Activated naive CD4-positive, alpha-beta T cell (primary cell): ENCODE measurements at regions not wholly inside any gene's neighbourhood (a gene's known extent, or its start where the extent isn't known, plus 50 kb on each side); places are given as distances from the start of the nearest gene placed in this dataset.

Experiments
- DNase-seq, 4 experiments: peaks; one replicate each; lab custom pipeline; 2025; lab: John Stamatoyannopoulos, UW

GRCh38 chrX:137483554-137483953 is 82.4 kb upstream of the ZIC3 start:
- no peak for DNase-seq

GRCh38 chrX:137482136-137482535 is 83.8 kb upstream of the ZIC3 start:
- DNase-seq: no peak

GRCh38 chrX:137479386-137479785 is 86.5 kb upstream of the ZIC3 start:
- no peak for DNase-seq

GRCh38 chrX:137441711-137442110 is 124.2 kb upstream of the ZIC3 start:
- DNase-seq: no peak

GRCh38 chrX:137432609-137433008 is 133.3 kb upstream of the ZIC3 start:
- DNase-seq: no peak

GRCh38 chrX:137431693-137432488 is 134.0 kb upstream of the ZIC3 start:
- DNase-seq: no peak

- no peak for DNase-seq
These were observed 134.9 kb upstream of the ZIC3 start for GRCh38 chrX:137430984-137431475.

GRCh38 chrX:137430301-137430700 is 135.6 kb upstream of the ZIC3 start:
- DNase-seq: no peak

- DNase-seq: no peak
These were observed 136.9 kb upstream of the ZIC3 start for GRCh38 chrX:137428766-137429591.

- no peak for DNase-seq
These were observed 137.7 kb upstream of the ZIC3 start for GRCh38 chrX:137428221-137428661.

- no peak for DNase-seq
These were observed 138.1 kb upstream of the ZIC3 start for GRCh38 chrX:137427816-137428215.

- no peak for DNase-seq
These were observed 138.5 kb upstream of the ZIC3 start for GRCh38 chrX:137427426-137427778.

- DNase-seq: no peak
These were observed 139.1 kb upstream of the ZIC3 start for GRCh38 chrX:137426695-137427425.

- no peak for DNase-seq
These were observed 139.9 kb upstream of the ZIC3 start for GRCh38 chrX:137425986-137426385.

GRCh38 chrX:137425273-137425902 is 140.5 kb upstream of the ZIC3 start:
- no peak for DNase-seq

- DNase-seq: no peak
These were observed 141.2 kb upstream of the ZIC3 start for GRCh38 chrX:137424679-137425078.

GRCh38 chrX:137423241-137423640 is 142.7 kb upstream of the ZIC3 start:
- no peak for DNase-seq

GRCh38 chrX:137418086-137418485 is 147.8 kb upstream of the ZIC3 start:
- DNase-seq: no peak

- no peak for DNase-seq
These were observed 152.7 kb upstream of the ZIC3 start for GRCh38 chrX:137413190-137413589.

- DNase-seq: no peak
These were observed 160.3 kb upstream of the ZIC3 start for GRCh38 chrX:137405449-137406140.

GRCh38 chrX:137401092-137401491 is 164.8 kb upstream of the ZIC3 start:
- DNase-seq: no peak
